MG63 (cell line): ENCODE measurements at regions not wholly inside any gene's neighbourhood (a gene's known extent, or its start where the extent isn't known, plus 50 kb on each side); places are given as distances from the start of the nearest gene placed in this dataset.
"Not testable (repeated sequence)": the region's sequence is repeated elsewhere in the genome, so short reads cannot be mapped to it uniquely, and the experiment has no call there.

Experiments
- DNase-seq: peaks from one replicate; pipeline ENCODE4 v3.0.0-alpha.2; 2020
- H3K27me3 ChIP-seq: fragments of 250-450 bp; sonication (Bioruptor Pico); 2 replicates; pipeline ENCODE4 v1.5.1; 2020; ENCODE audit warnings: mild to moderate bottlenecking, moderate library complexity
- H3K36me3 ChIP-seq: fragments of 250-450 bp; sonication (Bioruptor Pico); 2 replicates; pipeline ENCODE4 v1.5.1; 2020; ENCODE audit warnings: mild to moderate bottlenecking, moderate library complexity
- H3K4me3 ChIP-seq: fragments of 250-450 bp; sonication (Bioruptor Pico); 2 replicates; pipeline ENCODE4 v1.5.1; 2020; ENCODE audit warnings: mild to moderate bottlenecking, moderate library complexity
- H3K9me3 ChIP-seq: fragments of 250-450 bp; sonication (Bioruptor Pico); 2 replicates; pipeline ENCODE4 v1.5.1; 2020; ENCODE audit warnings: mild to moderate bottlenecking, moderate library complexity

DNA sequence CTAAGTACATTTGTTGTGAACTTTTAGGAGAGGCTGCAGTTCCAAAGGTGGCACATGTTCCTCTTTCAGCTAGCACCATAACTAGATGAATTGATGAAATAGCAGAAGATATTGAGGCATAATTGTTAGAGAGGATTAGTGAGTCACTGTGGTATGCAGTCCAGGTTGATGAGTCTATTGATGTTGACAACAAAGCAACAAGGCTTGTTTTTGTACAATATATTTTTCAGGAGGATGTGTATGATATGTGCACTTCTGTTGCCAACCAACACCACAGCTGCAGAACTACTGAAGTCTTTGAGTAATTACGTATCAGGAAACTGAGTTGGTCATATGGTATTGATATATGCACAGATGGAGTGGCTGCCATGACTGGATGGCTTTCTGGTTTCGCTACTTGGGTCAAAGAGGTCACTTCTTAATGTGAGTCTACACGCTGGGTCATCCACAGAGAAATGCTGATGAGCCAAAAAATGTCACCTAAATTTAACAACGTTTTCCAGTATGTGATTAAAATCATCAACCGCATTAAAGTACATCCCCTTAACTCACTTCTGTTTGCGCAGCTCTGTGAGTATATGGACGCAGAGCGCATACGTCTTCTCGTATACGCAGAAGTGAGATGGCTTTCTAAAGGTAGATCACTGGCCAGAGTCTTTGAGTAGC, 261.3 kb upstream of the ANO5 start:
- Histone ChIP-seq H3K9me3 (no peaks in the 10 kb centered on the region), H3K36me3 (no peaks in the 10 kb centered on the region), H3K27me3 (no peaks in the 10 kb centered on the region), H3K4me3 (no peak overlapping the region)
- no peak for DNase-seq

DNA sequence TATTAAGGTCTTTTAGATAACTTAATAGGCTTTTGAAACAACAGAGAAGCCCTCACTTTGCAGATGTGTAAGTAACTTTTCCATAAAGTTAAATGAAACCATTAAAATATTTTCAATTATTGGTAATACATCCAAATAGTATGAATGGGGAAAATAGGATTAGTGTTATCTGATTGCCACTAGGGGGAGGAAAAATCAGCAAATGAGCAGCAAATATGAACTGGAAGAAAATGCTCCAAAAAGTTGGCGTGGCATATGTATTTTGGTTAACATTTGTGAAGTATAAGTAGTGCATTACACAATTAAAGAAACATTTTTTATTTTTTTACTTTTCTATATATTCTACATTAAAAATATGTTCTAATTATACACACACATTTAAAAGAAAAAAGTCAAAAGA, 259.8 kb upstream of the ANO5 start:
- Histone ChIP-seq H3K9me3 (no peaks in the 10 kb centered on the region), H3K36me3 (no peaks in the 10 kb centered on the region), H3K27me3 (no peaks in the 10 kb centered on the region), H3K4me3 (no peak overlapping the region)
- no peak for DNase-seq

DNA sequence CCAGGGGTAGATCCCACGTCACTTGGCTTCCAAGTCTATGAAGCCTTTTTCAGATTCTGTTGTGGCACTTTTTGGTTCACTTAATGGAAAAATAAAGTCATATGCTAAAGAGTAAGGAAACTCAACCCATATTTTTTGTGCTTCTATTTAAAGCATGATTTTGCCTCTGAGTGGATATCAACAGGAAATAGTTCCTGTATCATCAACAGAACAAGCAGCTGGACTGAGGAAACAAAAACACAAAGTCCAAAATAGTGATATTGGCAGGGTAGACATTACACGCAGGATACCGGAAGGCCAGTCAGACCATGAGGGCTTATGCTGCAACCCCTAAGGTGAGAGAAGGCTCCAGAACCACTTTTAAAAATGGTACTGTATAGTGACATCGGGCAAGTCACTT, 248.3 kb upstream of the ANO5 start:
- Histone ChIP-seq H3K9me3 (no peaks in the 10 kb centered on the region), H3K4me3 (no peak overlapping the region), H3K27me3 (no peaks in the 10 kb centered on the region), H3K36me3 (no peaks in the 10 kb centered on the region)
- no peak for DNase-seq

DNA sequence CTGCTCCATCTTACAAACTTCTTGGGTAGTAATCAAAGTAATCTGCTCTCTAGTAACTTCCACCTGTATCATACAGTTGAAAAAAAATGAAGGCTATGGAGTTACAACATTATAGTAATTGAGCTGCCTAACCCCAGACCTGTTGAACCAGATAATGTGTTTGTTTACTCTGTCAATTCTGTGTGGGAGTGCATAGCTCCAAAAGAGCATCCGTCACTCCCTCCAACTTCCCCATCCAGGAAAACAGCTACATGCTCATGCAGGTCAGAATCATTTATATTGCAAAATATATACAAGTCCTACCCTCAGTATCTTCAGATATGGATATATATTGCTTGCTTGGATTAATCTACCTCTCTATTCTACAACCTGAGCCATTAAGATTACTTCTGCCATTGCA, 244.0 kb upstream of the ANO5 start:
- Histone ChIP-seq H3K36me3 (no peaks in the 10 kb centered on the region), H3K9me3 (no peaks in the 10 kb centered on the region), H3K4me3 (no peak overlapping the region), H3K27me3 (no peaks in the 10 kb centered on the region)
- DNase-seq = no peak

DNA sequence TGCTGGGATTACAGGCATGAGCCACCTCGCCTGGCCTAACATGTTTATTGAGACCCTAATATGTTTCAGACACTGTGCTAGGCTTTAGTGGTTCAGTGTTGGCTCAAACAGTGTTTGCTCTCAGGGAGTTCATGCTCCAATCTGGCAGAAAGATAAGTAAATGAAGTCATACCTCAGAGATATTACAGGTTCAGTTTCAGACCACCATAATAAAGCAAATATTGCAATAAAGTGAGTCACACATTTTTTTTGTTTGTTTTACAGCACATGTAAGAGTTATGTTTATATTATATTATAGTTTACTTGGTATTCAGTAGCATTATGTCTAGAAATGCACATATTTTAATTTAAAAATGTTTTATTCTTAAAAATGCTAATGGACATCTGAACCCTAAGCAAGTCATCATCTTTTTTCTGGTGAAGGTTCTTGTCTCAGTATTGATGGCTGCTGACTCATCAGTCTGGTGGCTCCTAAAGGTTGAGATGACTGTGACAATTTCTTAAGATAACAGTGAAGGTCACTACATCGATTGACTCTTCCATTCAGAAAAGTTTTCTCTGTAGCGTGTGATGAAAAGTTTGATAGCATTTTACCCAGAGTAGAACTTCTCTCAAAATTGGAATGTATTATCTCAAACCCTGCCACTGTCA, 243.0 kb upstream of the ANO5 start:
- no peaks in the 10 kb centered on the region for H3K9me3 ChIP-seq
- H3K4me3 ChIP-seq = no peak overlapping the region
- DNase-seq = no peak
- no peaks in the 10 kb centered on the region for H3K36me3 ChIP-seq
- no peaks in the 10 kb centered on the region for H3K27me3 ChIP-seq

DNA sequence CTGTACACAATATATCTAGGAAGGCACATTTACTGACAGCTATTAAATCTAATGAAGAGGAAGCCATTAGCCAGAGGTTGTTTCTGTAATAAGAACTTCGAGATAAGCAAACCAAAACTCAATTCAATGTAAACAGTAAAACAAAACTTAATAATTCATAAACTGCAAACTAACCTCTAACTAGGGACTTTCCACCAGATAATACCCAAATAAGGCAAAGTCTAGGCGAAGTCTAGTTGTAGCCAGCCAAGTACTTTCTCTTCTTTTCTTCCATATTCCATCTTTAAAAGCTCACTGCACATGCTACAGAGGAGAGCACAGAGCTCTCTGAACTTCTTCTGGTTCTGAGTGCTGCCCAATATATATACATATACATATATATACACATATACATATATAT, 229.9 kb upstream of the ANO5 start:
- no peaks in the 10 kb centered on the region for H3K36me3 ChIP-seq

DNA sequence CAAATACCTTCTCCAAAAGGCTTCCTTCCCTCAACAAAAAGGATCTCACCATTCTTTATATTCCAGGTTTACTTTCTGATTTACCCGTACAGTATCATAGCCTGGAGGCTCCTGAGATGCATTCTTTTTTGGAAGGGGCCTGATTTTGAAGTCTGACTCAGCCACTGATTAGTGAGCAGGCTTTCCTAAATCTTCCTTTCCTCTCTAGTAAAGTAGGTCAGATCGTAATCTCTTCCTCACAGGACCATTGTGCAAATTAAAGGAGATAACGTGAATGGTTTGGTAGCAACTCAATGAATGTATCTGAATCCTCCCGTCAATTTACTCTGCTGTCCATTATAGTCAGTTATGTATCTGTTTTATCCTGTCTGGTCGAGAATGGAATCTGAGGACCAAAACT, 227.7 kb upstream of the ANO5 start:
- no peaks in the 10 kb centered on the region for H3K9me3 ChIP-seq
- no peak for DNase-seq
- no peaks in the 10 kb centered on the region for H3K36me3 ChIP-seq
- H3K4me3 ChIP-seq = no peak overlapping the region
- no peaks in the 10 kb centered on the region for H3K27me3 ChIP-seq

More for the DNA sequence above, 229.9 kb upstream of the ANO5 start:
- no peak overlapping the region for H3K4me3 ChIP-seq
- H3K9me3 ChIP-seq = no peaks in the 10 kb centered on the region
- H3K27me3 ChIP-seq = no peaks in the 10 kb centered on the region
- DNase-seq = no peak

DNA sequence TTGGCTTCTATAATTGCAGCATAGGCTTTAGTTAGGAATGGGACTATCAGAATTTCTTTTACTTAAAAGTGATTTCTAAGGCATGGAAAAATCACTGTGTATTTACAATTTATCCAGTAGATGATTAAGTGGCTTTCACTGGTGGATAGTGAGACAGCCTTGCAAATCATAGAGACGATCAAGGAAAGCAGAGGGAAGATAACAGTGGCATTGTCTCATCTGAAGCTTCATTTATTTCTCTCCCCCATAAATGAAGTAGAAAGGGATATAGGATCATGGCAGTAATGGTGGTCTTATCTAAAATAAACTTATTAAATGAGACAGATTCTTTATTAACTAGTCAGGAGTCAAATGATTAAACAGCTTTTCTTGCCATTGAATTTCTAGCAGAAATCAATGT, 224.2 kb upstream of the ANO5 start:
- no peaks in the 10 kb centered on the region for H3K36me3 ChIP-seq
- H3K4me3 ChIP-seq = no peak overlapping the region
- no peak for DNase-seq
- H3K27me3 ChIP-seq = no peaks in the 10 kb centered on the region
- no peaks in the 10 kb centered on the region for H3K9me3 ChIP-seq

DNA sequence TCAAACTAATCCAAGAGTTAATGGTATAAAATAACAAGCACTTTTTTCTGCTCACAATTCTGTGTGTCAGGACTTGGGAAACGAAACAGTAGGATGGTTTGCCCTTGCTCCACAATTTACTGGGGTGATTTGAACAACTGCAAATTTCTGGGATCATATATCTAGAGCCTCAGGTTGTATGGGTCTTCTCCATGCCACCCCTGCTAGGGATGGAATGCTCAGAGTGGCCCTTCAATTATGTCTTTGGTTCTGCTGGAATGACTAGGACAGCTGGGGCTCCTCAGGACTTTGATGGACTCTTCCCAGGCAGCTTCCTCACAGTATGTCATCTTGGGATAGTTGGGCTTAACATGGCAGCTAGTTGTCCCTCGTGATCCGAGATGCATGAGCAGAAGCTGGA, 223.0 kb upstream of the ANO5 start:
- no peak overlapping the region for H3K4me3 ChIP-seq
- no peak for DNase-seq
- H3K36me3 ChIP-seq = no peaks in the 10 kb centered on the region
- H3K27me3 ChIP-seq = no peaks in the 10 kb centered on the region
- no peaks in the 10 kb centered on the region for H3K9me3 ChIP-seq

DNA sequence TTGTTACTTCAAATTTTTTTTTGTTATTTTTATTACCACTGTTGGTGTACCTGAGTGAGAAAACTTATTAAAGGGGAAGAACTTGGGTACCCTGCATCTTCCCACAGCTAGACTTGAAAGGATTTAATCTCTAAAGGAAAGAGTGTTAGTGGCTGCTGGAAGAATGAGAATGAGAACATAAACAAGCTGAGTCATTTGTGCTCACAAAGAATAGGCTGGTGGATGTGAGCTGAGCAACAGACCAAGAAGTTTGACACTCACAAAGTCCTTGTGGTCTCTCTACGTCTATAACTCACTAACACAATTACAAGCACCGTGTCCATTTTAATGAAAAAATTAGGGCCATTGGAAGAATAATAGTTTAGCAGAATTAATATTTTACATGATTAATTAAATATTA, 217.6 kb upstream of the ANO5 start:
- no peaks in the 10 kb centered on the region for H3K9me3 ChIP-seq
- no peak for DNase-seq
- no peaks in the 10 kb centered on the region for H3K27me3 ChIP-seq
- H3K36me3 ChIP-seq = no peaks in the 10 kb centered on the region
- no peak overlapping the region for H3K4me3 ChIP-seq

DNA sequence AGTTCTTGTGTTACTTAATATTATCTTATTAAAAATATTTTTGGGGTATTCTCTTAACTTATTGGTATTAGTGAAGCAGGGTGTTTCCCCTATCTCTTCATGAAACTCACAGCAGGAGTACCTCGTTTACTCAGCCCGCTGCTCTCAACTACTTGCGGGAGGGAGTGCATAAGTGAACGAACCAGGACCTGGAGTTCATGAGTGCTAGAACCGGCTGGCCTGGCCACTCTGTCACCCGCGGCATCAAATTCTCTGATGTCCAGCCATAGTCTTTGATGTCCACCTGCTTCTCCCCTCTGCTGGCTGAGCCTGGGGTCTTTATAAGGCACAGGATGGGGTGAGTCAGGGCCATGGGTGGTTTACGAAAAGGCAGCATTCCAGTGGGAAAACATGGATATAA, 216.7 kb upstream of the ANO5 start:
- no peak overlapping the region for H3K4me3 ChIP-seq
- no peak for DNase-seq
- no peaks in the 10 kb centered on the region for H3K9me3 ChIP-seq
- no peaks in the 10 kb centered on the region for H3K27me3 ChIP-seq
- no peaks in the 10 kb centered on the region for H3K36me3 ChIP-seq

DNA sequence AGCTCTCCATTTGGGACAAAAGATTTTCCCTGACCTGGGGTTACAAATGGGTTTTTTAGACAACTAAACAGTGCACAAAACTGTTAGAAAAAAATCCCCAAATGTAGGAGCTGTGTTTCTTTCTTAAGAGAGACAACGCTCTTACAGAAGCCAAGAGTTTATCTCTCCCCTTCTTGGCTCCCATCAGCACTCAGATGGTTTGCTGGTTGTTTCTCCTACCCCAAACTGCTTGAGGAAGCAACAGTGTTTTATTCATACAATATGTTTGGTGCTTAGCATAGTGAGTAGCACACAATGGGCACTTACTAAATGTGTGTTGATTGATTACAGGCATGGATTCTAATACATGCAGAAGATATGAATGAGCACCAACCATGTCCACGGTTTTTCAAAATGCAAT, 209.5 kb upstream of the ANO5 start:
- Histone ChIP-seq H3K36me3 (no peaks in the 10 kb centered on the region), H3K4me3 (no peak overlapping the region), H3K27me3 (no peaks in the 10 kb centered on the region), H3K9me3 (no peaks in the 10 kb centered on the region)
- no peak for DNase-seq

DNA sequence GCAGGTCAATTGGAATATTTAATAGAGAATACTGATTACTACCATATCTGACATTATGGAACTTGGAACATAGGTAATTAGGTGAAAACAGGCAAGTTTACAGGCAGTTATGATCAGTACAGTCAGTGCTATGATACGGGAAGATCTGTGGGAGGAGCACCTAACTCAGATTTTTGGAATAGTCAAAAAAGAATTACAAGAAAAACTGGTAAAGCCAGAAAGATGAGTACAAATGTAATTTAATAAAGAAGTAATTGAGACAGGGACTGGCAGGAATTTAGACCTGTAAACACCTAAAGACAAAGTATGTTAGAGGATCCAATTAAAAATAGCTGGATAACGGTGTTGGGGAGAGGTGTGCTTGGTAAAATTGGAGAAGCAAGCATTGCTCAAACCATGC, 206.5 kb upstream of the ANO5 start:
- Histone ChIP-seq H3K9me3 (no peaks in the 10 kb centered on the region), H3K27me3 (no peaks in the 10 kb centered on the region), H3K4me3 (no peak overlapping the region), H3K36me3 (no peaks in the 10 kb centered on the region)
- no peak for DNase-seq

DNA sequence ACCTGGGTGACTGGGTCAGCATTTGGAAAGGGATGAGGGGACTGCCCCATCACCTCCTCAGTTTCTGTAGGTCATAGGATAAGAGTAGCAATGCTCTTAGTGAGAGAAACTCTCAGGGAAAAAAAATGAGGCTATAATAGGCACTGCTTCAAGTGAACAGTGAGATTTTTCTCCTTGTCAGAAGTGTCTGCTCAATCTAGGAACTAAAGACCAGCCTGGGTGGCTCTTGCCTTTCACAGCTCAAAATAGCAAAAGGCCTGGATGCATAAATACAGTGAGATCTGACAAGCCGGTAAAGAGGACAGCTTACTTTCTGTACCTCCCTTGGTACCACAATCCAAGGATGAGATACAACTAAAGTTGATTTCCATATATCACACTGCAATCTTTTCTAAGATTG, 205.6 kb upstream of the ANO5 start:
- no peaks in the 10 kb centered on the region for H3K9me3 ChIP-seq
- H3K4me3 ChIP-seq = no peak overlapping the region
- no peaks in the 10 kb centered on the region for H3K27me3 ChIP-seq
- no peaks in the 10 kb centered on the region for H3K36me3 ChIP-seq
- DNase-seq = no peak

DNA sequence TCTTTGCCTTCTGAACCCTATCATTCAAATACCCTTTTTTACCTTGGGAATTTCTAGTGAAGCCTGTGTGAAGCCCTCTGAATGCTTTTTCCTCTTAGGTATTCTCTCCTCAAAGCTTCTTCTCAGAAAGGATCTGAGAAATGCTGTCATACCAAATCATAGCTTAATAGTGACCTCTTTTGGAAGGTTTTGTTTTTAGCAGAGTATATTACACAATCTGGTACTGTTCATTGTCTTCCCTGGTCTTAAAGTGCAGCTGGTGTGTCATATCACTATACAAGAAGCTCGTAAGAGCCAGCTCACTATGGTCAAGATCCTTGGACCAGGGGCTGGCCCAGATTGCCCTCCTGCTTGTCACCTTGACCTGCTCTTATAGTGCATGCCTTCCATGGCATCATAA, 204.4 kb upstream of the ANO5 start:
- no peak for DNase-seq
- Histone ChIP-seq H3K4me3 (no peak overlapping the region), H3K9me3 (no peaks in the 10 kb centered on the region), H3K36me3 (no peaks in the 10 kb centered on the region), H3K27me3 (no peaks in the 10 kb centered on the region)

DNA sequence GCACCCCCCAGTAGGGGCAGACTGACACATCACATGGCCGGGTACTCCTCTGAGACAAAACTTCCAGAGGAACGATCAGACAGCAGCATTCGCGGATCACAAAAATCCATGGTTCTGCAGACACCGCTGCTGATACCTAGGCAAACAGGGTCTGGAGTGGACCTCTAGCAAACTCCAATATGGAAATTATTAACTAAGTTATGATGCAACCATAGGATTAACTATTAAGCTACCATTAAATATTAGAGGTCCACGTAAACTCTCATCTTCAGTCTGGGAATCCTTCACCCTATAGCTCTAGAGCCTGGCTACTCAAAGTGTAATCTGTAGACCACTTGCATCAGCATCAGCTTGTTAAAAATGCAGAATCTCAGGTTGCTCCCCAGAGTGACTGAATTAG, 191.1 kb upstream of the ANO5 start:
- not testable (repeated sequence) for H3K4me3 ChIP-seq, H3K36me3 ChIP-seq, DNase-seq, H3K27me3 ChIP-seq, H3K9me3 ChIP-seq

DNA sequence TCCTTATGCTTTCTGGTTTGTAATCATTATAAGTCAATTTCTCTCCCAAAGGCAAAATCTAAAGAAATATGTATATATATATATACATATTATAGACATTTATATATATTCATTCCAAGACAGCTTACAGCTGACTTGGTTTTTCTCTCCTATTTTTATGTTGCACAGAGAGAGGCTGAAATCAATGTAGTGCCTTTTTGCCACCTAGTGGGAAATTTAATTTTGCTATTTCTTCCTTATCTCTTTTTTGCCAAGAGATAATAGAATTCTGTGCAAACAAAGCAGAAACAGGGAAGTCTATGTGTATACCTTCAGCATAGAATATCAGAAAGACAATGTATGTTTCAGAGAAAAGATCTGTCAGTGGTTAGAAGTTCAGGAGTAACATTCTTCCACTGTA, 186.0 kb upstream of the ANO5 start:
- Histone ChIP-seq H3K4me3 (no peak overlapping the region), H3K27me3 (no peaks in the 10 kb centered on the region), H3K9me3 (no peaks in the 10 kb centered on the region), H3K36me3 (no peaks in the 10 kb centered on the region)
- DNase-seq = no peak

DNA sequence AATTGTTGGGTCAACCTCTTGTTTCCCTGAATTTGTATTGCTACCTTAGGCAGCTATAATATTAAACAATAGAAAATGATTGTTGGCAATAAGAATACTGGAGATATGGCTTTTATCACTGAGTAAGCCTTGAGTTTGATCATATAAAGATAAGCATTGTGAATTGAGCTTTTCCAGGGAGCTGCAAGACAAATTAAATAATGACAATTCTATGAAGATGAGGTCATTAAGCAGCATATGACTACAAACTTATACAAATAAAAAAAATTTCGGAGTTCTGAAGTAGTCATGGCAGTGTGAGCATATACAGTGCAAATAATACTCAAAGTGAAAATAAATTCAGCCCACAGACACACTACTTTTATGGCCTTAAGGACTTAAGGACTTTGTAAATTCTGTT, 161.1 kb upstream of the ANO5 start:
- DNase-seq = no peak
- Histone ChIP-seq H3K4me3 (no peak overlapping the region), H3K27me3 (no peaks in the 10 kb centered on the region), H3K36me3 (no peaks in the 10 kb centered on the region), H3K9me3 (no peaks in the 10 kb centered on the region)

DNA sequence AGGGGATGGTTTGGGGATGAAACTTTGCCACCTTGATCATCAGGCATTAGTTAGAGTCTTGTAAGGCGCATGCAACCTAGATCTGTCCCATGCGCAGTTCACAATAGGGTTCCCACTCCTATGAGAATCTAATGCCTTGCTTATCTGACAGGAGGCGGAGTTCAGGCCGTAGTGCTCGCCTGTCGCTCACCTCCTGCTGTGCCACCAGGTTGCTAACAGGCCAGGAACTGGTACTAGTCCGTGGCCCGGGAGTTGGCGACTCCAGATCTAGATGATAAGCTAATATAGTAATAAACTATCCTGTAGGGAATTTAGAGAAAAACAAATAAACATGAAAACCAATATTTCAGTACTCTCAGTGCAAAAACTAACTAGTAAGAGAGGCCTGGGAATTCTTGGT, 155.4 kb upstream of the ANO5 start:
- no peak for DNase-seq
- no peaks in the 10 kb centered on the region for H3K27me3 ChIP-seq
- no peaks in the 10 kb centered on the region for H3K36me3 ChIP-seq
- H3K4me3 ChIP-seq = no peak overlapping the region
- no peaks in the 10 kb centered on the region for H3K9me3 ChIP-seq
